Putamen (tissue), 1 donor: ENCODE measurements at regions not wholly inside any gene's neighbourhood (a gene's known extent, or its start where the extent isn't known, plus 50 kb on each side); places are given as distances from the start of the nearest gene placed in this dataset.
"Not testable (repeated sequence)": the region's sequence is repeated elsewhere in the genome, so short reads cannot be mapped to it uniquely, and the experiment has no call there.

Source experiments
- DNase-seq: peaks from one replicate; pipeline ENCODE4 v3.0.0-alpha.2; 2016; ENCODE audit warnings: low spot score

DNA sequence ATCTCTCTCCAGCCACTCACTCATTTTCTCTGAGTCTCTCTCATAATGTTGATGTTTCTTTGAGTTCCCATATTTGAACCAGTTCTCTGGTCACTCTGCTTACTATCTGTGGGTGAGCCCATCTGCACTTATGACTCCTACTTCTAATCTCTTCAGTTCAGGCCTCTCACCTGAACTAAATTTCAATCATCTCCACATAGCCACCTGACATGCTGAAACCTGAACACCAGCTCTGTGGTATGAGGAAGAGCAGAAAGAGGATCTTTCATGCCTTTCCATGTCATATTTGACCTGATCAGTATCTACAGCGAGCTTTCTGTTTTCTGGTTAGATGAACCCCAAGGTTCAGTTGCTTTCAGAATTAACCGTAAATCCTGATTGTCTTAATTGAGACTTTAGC, 122.2 kb upstream of the ESX1 start:
- no peak for DNase-seq

- no peak for DNase-seq
These were observed 117.8 kb upstream of the ESX1 start for GRCh38 chrX:104372547-104372946.

DNA sequence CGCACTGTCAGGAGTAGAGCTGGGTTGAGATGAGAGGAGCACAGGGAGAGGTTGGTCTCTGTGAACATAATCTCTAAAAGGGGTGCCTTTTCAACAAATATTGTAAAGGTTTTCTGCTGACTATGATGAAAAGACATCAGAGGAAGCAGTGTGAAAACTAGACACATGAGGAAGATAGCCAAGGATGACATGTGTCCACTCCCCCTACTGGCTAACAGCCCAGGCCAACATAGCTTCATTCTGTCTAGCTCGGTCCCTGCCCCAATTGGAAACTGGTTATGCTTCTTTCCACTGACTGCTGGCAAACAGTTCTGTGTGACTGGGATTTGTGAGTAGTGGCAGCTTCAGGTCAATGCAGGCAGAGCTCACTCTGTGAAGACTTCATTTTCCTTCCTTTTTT, 115.4 kb upstream of the ESX1 start:
- DNase-seq: no peak

- DNase-seq: not testable (repeated sequence)
These were observed 106.0 kb upstream of the ESX1 start for GRCh38 chrX:104360774-104361173.

DNA sequence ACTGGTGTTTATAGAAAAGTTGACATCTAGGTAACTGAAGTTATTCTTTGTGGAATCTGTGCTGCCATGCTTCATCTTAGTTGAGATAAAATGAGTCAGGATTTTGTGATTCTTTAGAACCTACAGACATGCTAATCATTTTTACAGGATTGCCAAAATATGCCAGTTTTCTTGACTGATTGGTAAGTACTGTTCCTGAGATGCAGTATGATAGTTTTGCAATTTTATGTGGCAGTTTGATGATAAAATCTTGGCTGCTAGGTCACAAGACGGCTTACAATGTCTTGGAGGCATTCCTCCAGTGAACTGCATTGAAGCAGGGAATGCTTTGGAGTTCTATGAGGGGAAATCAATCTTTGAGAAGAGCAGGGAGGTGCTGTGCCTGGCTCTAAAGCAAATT, 104.4 kb upstream of the ESX1 start:
- DNase-seq: no peak

- no peak for DNase-seq
These were observed 96.5 kb upstream of the ESX1 start for GRCh38 chrX:104351173-104351769.

DNA sequence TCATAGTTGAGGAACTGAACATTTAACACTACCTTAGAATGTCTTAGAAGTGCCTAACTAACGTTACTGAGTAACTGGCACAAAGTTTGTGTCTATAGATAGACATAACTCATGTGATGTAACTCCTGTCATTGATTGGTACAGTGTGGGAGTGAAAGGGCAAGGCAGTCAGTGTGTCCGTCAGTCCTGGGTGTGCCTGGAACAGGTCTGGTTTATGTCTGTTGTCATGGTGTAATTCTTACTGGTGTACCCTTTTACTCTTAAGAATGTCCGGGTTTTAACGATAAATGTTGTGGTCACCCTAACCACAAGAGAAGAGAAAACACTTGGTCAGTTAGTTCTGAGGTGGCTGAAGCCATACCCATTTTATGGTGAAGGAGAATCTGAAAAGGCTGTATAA, 93.1 kb upstream of the ESX1 start:
- no peak for DNase-seq

DNA sequence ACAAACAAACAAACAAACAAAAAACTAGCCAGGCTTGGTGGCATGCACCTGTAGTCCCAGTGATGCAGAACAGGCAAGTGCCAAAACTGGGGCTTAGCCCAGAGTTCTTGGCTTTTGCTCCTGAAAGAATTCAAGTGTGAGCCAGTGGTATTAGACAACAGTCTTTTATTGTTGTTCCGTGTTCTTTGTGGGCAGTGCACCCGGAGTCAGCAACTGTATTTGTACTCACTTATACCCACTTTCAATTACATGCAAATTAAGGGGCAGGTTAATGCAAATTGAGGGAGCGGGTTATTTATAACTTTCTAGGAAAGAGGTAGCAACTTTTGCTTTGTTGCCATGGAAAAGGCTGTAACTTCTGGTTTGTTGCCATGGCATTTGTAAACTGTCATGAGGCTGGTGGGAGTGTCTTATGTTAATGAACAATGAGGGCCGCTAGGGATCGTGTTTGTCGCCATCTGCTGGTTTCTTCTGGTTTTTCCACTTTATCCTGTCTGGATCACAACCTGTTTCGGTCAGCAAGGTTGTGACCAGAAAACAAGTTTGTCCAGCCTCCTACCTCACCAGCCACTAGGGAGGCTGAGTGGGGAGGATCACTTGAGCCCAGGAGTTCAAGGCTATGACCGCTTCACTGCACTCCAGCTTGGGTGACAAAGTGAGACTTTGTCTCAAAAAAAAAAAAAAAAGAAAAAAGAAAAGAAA, 88.8 kb upstream of the ESX1 start:
- DNase-seq: no peak

- no peak for DNase-seq
These were observed 87.3 kb upstream of the ESX1 start for GRCh38 chrX:104342065-104342464.

DNA sequence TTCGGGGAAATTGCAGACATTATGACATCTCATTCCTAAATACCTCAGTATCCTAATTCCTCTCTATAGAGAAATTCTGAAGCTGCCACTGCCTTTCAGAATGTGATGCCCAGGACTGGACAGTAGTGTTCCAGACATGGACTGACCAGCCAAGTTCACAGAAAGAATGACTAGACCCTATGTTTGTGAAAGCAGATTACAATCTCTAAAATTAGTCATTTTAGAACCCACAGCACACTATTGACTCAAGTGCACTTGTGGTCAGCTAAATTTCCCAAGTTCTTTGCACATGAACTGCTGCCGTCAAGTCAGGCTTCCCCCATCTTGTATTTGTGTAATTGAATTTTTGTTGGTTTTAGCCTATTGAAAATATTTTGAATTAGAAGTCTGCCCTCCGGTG, 81.0 kb upstream of the ESX1 start:
- DNase-seq: no peak

DNA sequence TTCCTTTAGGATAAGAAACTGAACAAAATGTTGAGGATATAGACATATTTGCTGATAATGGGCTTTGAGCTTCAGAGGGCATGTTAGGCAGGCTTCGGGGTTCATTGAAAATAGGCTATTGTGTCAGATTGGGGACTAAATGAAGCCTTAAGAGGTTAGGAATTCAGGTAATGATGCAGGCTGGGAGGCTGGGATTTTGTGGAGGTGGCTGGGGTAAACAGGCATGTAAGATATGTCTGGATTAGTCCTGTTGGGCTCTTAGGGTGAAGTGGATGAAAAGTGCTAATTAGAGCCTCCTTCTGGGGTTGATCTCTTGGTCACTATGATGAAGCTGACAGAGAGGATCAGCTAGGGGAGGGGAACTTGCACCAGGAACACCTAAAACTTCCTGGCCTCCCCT, 80.2 kb upstream of the ESX1 start:
- DNase-seq: no peak

GRCh38 chrX:104330966-104331365, 76.2 kb upstream of the ESX1 start:
- DNase-seq: no peak

- DNase-seq: no peak
These were observed 75.0 kb upstream of the ESX1 start for GRCh38 chrX:104329731-104330130.

GRCh38 chrX:104325213-104325585, 70.5 kb upstream of the ESX1 start:
- no peak for DNase-seq

DNA sequence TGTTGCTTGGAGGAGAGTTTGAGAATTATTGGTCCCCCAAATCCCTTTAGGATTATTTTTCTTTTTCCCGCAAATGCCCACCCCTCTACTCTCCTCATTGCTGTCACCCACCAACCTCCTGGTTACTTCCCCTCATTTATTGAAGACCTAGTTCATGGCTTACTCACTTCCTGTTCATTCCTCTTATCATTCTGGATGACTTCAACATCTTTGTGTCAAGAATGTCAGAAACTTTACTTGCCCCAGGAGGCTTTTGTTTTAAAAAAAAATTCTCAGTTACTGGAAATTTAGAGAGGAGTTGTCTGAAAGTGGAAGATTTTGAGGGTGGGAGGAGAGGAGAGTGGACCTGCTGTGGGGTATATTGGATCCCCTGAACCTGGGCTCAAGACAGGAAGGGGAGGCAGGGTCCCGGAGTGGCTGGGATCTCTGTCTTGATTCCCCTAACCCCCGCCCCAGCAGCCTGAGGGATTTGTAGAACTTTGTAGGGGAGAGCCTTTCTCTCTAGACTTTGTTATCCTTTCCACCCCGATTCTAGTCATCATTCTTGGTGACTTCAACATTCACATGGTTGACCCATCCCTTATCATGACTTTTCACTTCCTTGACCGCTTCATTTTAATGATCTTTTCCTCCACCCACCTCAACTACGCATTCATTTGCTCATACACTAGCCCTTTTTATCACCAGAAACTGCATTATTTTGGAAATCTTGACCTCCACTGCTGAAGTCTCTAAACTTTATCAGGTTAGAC, 69.9 kb upstream of the ESX1 start:
- no peak for DNase-seq

DNA sequence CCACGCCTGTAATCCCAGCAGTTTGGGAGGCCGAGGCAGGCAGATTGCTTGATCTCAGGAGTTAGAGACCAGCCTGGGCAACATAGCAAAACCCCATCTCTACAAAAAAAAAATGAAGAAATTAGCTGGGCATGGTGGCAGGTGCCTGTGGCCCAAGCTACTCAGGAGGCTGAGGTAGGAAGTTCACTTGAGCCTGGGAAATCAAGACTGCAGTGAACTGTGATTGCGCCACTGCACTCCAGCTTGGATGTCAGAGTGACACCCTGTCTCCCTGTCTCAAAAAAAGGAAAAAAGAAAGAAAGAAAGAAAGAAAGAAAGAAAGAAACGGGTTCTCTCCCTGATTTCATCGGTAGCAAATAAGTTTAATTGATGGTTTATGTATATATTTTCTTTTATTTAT, 64.6 kb upstream of the ESX1 start:
- no peak for DNase-seq

- DNase-seq: no peak
These were observed 63.7 kb upstream of the ESX1 start for GRCh38 chrX:104318330-104319009.

- no peak for DNase-seq
These were observed 62.0 kb upstream of the ESX1 start for GRCh38 chrX:104316739-104317138.

DNA sequence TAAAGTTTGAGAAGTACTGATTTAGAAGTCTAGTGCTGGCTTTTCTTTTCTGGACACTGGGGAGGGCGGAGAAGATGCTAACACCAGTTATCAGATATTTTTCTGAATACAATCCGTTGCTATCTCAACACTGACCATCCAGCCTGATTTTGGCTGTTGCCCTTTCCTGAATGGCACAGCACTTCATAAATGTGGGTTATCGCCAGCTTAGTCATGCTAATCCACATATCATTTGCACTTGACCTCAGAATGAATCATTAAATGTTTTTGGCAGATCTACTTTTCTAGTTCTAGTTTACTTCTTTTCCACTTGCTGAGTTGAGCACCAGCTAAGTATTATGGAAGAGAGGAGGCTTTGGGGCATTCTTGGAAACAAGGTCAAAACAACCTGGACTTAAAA, 60.8 kb upstream of the ESX1 start:
- DNase-seq: no peak

GRCh38 chrX:104310657-104311254, 56.0 kb upstream of the ESX1 start:
- no peak for DNase-seq

DNA sequence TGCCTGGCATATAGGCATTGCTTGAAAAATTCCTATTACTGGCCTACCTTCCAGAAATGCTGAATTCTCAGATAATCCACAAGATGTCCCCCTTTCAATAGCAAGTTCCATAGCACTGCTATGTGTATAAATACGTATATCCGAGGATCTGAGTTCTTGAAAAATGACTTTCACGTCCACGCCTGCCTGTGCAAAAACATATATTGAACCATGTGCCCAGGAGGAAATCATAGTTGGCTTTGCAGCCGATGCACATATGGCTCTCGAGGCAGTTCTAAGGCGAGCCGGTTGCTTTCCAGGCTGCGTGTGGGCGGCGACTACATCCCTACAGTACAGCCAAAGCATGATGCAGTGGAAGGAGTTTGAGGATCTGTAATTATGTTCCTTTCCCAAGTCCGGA, 55.4 kb upstream of the ESX1 start:
- DNase-seq: peak; percentile 0

GRCh38 chrX:104309169-104309568, 54.4 kb upstream of the ESX1 start:
- no peak for DNase-seq

DNA sequence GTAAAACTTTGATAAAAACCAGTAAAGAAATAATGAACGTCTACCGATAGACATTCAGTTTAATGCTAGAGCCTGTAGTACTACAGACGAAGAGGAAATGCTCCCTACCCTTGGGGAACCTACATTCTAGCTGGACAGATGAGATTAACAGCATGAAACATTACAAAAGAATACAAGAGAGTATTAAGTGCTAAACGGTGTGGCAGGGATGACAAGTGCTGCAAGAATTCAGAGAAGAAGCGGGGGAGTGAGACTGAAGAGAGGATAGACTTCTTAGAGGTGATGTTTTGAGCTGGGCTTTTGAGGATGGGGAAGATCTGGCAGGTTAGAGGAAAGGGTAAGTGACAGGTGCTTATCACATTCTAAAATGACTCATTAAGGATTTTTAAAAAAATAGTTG, 52.6 kb upstream of the ESX1 start:
- no peak for DNase-seq
